NCI-H748 (cell line): ENCODE measurements at regions not wholly inside any gene's neighbourhood (a gene's known extent, or its start where the extent isn't known, plus 50 kb on each side); places are given as distances from the start of the nearest gene placed in this dataset.

ENCODE experiments used
- DNase-seq: peaks from one replicate; lab custom pipeline; 2025; ENCODE audit not compliant: unreplicated experiment; lab: John Stamatoyannopoulos, UW

- DNase-seq, result no peak
Measured at GRCh38 chr3:6521369-6522113, 339.4 kb upstream of the GRM7 start.

- no peak for DNase-seq
Measured at GRCh38 chr3:6522191-6522590, 338.7 kb upstream of the GRM7 start.

DNA sequence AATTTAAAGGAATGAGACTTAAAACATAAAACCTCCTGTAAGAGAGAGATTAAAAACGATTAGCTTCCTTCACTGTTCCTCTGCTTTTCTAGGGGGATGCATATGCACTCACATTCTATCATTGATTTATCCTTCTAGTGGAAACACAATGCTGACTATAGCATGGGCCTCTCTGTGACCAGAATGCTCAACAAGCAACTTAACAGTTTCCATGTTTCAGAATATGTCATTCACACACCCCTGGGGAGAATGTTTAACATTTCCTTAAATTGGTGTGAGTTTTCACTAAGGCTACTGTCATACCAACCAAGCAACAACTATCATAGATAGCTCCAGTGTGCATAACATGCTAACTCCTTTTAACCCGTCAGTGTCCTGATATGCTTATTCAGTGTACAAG is 337.9 kb upstream of the GRM7 start:
- DNase-seq, result no peak

GRCh38 chr3:6524479-6524878 is 336.4 kb upstream of the GRM7 start:
- DNase-seq, result no peak

DNA sequence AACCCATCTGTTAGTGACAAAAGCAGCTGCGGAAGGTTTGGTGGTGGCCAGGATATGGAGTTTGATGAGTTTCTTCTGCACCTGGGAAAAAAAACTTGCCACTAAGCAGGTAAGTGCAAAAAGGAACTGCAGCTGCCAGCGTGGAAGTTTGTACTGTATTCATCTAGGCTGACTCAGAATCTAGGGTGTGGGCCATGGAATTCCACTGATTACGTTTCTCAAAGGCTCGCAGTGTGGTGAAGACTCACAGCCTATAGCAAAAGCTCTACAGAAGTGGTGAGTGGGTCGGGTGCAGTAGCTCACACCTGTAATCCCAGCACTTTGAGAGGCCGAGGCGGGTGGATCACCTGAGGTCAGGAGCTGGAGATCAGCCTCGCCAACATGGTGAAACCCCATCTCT is 334.6 kb upstream of the GRM7 start:
- no peak for DNase-seq

DNA sequence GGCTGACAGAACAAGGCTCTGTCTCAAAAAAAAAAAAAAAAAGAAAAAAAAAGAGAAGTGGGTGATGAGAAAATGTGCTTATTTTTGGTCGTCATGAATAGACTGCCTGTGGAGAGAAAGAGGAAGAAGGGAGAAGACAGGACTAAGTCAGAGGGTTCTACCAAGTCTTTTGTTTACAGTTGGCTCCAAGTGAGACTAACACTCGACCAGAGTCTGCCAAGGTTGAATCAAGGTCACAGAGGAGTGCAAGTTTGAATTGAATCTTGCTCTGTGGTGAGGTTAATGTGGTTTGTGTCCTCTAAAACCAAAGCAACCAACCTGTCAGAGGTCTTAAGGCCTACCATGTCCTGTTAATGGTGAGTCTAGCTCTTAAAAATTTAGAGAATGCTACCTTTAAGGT is 334.1 kb upstream of the GRM7 start:
- DNase-seq, result no peak

- no peak for DNase-seq
Measured at GRCh38 chr3:6528951-6529350, 332.0 kb upstream of the GRM7 start.

DNA sequence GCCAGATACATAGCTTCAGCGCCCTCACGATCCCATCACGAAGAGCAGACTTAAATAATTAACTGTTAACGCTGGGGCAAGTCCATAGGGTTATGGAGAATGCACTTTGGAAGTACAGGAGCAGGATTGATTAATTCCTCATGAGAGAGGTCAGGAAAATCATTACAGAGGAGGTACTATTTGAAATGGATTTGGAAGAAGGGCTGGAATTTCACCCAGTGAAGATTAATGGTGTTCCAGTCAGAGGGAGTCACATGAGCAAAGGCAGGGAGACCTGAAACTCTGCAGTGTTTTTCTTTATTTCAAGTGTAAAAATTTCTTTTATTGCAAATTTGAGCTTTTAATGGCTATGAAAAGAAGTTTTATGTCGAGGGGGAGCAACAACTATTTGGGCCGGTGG is 329.8 kb upstream of the GRM7 start:
- DNase-seq, result no peak

GRCh38 chr3:6532101-6532500 is 328.8 kb upstream of the GRM7 start:
- no peak for DNase-seq

DNA sequence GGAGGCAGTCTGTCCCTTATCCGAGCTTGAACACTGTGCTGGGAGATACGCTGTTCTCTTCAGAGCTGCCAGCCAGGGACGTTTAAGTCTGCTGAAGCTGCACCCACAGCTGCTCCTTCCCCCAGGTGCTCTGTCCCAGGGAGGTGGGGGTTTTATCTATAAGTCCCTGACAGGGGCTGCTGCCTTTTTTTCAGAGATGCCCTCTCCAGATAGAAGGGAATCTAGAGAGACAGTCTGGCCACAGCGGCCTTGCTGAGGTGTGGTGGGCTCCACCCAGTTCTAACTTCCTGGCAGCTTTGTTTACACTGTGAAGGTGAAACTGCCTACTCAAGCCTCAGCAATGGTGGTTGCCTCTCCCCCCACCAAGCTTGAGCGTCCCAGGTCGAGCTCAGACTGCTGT is 319.9 kb upstream of the GRM7 start:
- DNase-seq, result peak; percentile 48

GRCh38 chr3:6542795-6543194 is 318.1 kb upstream of the GRM7 start:
- DNase-seq, result peak; percentile 91

DNA sequence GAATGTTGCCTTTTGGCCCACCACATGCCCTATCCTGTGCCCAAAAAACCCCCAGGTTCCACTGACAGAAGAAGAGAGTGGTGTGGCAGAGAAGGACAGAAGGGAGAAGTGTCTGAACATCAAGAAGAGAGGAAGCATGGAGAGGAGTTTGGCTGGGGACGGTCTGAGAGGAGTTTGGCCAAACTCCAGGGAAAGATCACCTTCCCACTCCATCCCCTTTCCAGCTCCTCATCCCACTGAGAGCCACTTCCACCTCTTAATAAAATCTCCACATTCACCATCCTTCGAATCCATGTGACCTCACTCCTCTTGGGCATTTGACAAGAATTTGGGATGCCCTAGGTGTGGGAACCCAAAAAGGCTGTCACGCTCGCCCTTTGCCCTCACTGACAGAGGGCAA is 311.6 kb upstream of the GRM7 start:
- DNase-seq, result peak; percentile 28

DNA sequence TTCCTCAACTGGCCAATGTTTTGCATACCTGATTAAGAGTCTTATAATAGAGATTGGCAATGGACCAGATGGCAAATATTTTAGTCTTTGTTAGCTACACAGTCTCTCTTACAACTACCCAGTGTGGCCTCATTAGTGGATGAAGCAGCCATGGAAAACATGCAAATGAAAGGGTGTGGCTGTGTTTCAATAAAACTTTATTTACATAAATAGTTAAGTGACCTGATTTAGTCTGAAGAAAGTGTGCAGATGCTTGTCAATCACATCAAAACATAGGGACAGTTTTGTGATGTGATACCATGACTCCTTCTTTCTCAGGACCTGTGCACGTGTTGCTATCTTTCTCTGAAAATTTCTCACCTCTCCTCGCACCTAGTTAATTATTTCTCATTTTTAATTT is 309.8 kb upstream of the GRM7 start:
- peak; percentile 71 for DNase-seq

DNA sequence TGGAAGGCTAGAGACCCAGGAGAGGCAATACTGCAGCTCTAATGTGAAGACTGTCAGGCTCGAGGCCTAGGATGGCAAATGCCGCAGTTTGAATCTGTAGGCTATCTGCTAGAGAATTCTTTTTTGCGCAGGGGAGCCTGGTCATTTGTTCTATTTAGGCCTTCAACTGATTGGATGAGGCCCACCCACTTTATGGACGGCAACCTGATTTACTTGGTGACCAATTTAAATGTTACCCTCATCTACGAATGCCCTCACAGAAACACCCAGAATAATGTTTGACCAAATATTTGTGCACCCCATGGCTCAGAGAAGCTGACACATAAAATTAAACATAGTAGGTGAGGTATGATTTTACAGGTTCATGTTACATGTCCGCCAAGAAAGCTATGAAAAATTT is 300.7 kb upstream of the GRM7 start:
- no peak for DNase-seq

- peak; percentile 54 for DNase-seq
Measured at GRCh38 chr3:6567241-6567640, 293.7 kb upstream of the GRM7 start.

DNA sequence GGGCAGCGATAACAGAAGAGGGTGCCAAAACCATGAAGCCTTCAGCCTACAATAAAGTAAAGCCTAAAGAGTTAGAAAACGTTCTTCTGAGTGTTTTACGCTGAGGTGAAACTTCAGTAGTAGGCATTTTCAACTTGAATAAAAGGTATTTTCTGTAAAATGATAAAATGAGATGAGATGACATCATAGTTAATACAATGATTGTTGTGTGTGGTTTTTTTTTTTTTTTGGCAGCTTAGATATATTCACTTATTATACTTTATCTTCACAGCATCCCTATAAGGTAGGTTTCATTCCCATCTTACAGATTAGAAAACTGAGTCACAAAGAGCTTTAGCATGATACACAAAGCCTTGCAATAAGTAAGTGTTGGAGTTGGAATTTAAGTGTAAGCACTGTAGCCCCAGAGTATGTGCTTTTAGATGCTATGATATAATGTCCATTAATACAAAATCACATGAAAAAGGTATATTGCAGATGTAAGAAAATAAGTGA is 291.9 kb upstream of the GRM7 start:
- no peak for DNase-seq

DNA sequence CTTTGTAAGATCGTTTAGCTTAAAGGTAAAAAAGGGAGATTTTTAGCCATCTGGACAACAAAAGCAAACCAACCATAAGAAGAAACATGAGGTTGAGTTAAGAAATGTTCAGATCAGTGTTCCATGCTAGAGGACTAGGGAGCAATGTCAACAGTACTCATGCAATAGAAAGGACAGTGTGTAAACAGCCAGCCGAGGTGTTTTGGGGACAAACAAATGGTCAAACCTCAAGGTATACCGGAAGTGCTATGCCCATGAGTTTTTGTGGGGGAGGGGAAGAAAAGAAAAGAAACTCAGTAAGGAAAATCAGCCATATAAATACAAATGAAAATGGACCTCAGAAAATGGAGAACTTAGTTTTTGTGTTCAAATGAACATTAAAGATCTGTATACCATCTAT is 289.5 kb upstream of the GRM7 start:
- DNase-seq, result peak; percentile 1

DNA sequence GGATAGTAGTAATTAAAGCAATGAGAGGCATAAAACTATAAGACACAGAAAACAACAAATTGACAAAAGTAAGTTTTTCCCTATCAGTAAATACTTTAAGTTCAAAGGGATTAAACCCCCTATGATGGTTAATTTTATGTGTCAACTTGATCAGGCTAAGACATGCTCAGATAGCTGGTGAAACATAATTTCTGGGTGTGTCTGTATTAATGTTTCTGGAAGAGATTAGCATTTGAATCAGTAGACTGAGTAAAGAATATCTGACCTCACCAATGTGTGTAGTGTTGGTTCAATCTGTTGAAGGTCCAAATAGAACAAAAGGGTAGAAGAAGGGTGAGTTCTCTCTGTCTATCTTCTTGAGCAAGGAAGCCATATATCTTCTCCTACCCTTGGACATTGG is 283.3 kb upstream of the GRM7 start:
- DNase-seq, result no peak

DNA sequence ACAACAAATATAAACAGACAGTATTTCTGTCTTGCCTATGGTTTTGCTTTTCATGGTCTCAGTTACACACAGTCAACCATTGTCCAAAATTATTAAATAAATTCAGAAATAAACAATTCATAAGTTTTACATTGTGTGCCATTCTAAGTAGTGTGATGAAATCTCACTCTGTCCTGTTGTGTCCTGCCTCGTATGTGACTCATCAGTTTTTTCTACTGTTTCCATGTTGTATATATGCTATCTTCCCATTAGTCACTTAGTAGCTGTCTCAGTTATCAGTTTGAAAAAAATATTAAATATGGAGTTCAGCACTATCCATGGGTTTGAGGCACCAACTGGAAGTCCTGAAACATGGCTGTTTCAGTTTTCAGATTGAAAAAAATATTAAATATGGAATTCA is 282.4 kb upstream of the GRM7 start:
- DNase-seq, result no peak

DNA sequence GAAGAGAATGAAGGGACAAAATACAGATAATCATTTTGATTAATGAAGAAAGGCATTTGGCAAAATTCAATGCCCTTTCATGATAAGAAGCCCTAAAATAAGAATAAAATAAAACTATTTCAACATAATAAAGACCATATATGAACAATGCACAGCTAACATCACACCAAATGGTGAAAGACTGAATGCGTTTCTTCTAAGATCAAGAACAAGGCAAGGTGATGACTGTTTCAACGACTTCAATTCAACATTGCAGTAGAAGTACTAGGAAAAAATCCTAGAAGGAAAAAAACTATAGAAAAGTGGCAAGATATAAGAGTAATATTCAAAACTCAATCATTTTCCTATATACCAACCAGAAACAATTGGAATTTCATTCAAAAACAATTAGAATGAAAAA is 280.1 kb upstream of the GRM7 start:
- DNase-seq, result no peak

DNA sequence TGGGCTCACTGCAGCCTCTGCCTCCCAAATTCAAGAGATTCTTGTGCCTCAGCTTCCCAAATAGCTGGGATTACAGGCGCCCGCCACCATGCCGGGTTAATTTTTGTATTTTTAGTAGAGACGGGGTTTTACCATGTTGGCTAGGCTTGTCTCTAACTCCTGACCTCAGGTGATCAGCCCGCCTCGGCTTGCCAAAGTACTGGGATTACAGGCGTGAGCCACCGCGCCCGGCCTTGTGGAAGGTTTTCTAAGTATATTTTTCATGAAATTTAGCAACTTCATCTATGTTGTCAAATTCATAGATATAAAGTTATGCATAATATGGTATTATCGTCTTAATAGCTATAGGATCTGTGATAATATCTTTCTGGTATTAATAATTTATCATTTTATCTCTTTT is 275.6 kb upstream of the GRM7 start:
- DNase-seq, result no peak

DNA sequence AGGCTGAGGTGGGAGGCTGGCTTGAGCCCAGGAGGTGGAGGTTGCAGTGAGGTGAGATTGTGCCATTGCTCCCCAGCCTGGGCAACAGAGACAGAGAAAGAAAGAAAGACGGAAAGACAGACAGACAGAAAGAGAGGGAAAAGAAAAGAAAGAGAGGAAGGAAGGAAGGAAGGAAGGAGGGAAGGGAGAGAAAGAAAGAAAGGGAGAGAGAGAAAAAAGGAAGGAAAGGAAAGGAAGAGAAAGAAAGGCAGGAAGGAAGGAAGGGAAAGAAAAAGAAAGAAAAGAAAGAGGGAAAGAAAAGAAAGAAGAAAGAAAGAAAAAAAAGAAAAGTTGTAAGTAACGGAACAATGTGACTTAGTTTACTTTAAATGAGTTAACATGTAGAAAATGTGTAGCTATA is 260.7 kb upstream of the GRM7 start:
- DNase-seq, result no peak

DNA sequence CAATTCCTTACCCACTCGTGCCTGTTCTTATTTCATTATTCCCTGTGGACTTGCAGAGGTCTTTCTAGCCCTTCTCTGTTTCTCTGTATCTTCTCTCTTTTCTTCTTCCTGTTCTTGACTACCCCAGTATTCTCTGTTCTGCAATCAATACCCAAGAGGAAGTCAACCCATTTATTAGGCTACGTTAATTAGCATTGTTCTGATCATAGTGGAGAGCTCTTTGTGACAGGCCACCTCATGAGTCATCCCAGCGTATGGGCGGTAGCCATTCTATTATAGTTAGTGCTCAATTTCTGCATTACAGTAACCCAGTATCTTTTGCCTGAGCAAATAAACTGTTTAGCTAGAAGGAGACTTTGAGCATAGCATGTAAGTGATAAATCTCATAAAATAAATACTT is 259.5 kb upstream of the GRM7 start:
- DNase-seq, result peak; percentile 34
